HUES6 (cell line): ENCODE measurements at regions not wholly inside any gene's neighbourhood (a gene's known extent, or its start where the extent isn't known, plus 50 kb on each side); places are given as distances from the start of the nearest gene placed in this dataset.
"Not testable (repeated sequence)": the region's sequence is repeated elsewhere in the genome, so short reads cannot be mapped to it uniquely, and the experiment has no call there.

Experiments used
- H3K27ac ChIP-seq: 2 replicates; pipeline ENCODE4 v1.7.0; 2013; ENCODE audit warnings: low read depth, mild to moderate bottlenecking, low read length, inconsistent platforms
- H3K27me3 ChIP-seq: 2 replicates; pipeline ENCODE4 v1.6.1; 2013; ENCODE audit warnings: low read length; ENCODE audit not compliant: control insufficient read depth, insufficient read depth
- H3K36me3 ChIP-seq: 2 replicates; pipeline ENCODE4 v1.6.1; 2013; ENCODE audit warnings: low read length; ENCODE audit not compliant: control insufficient read depth, insufficient read depth
- H3K4me1 ChIP-seq: 2 replicates; pipeline ENCODE4 v1.6.1; 2013; ENCODE audit warnings: low read length; ENCODE audit not compliant: control insufficient read depth, insufficient read depth
- H3K4me3 ChIP-seq: 2 replicates; pipeline ENCODE4 v1.5.1; 2013; ENCODE audit warnings: low read depth, low read length
- H3K9ac ChIP-seq: one replicate; pipeline ENCODE4 v1.6.1; 2013; ENCODE audit warnings: mild to moderate bottlenecking, low read length
- H3K9me3 ChIP-seq: 2 replicates; pipeline ENCODE4 v1.6.1; 2013; ENCODE audit warnings: low read depth, low read length; ENCODE audit not compliant: control insufficient read depth, insufficient read depth

DNA sequence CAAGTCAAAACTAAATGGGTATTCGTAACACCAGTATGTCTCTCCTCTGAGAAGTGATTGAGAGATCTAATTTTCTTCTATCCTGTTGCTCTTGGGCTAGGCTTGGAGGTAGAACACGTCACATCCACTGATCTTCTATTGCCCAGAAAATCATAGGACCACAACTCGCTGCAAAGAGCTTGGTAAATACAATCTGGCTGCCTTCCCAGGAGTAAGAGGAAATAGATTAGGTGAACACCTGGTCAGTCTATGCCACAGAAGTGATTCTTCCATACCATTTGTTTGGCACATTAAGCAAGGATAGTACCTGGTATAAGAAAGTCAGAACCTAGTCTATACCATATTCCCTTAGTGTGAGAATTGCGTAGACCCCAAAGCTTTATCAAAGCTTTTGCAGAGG lies 129.3 kb upstream of the PHYHIPL start:
- Histone ChIP-seq H3K4me1 (peaks cover 4% of the 10 kb centered on the region; the same call in 1 of the 2 replicates), H3K9ac (no peak overlapping the region), H3K36me3 (no peaks in the 10 kb centered on the region), H3K27me3 (no peaks in the 10 kb centered on the region), H3K4me3 (no peak overlapping the region), H3K9me3 (no peaks in the 10 kb centered on the region), H3K27ac (no peak overlapping the region)

DNA sequence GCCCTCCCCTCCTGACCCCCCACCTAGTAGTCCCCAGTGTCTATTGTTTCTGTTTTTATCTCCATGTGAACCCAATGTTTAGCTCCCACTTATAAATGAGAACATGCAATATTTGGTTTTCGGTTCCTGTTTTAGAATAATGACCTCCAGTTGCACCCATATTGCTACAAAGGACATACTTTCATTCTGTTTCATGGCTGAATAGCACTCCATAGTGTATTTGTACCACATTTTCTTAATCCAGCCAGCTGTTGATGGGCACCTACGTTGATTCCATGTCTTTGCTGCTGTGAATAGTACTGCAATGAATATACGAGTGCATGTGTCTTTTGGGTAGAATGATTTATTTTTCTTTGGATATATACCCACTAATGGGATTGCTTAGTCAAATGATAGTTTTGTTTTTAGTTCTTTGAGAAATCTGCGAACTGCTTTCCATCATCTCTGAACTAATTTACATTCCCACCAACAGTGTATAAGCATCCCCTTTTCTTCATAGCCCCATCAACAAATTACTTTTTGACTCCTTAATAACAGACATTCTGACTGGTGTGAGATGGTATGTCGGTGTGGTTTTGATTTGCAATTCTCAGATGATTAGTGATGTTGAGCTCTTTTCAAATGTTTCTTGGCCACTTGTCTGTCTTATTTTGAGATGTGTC lies 128.4 kb upstream of the PHYHIPL start:
- Histone ChIP-seq H3K27me3 (no peaks in the 10 kb centered on the region), H3K36me3 (no peaks in the 10 kb centered on the region), H3K9me3 (peaks cover 6% of the 10 kb centered on the region), H3K9ac (no peak overlapping the region), H3K4me1 (peaks cover 4% of the 10 kb centered on the region; the same call in 1 of the 2 replicates), H3K27ac (no peak overlapping the region), H3K4me3 (no peak overlapping the region)

DNA sequence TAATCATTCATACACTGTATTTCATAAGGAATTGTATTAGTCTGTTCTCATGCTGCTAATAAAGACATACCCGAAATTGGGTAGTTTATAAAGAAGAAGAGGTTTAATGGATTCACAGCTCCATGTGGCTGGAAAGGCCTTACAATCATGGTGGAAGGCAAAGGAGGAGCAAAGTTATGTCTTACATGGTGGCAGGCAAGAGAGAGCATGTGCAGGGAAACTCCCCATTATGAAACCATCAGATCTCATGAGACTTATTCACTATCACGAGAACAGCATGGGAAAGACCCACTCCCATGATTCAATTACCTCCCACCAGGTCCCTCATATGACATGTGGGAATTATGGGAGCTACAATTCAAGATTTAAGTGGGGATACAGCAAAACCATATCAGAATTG lies 122.9 kb upstream of the PHYHIPL start:
- not testable (repeated sequence) for H3K4me1 ChIP-seq, H3K4me3 ChIP-seq, H3K27me3 ChIP-seq, H3K9ac ChIP-seq, H3K36me3 ChIP-seq, H3K27ac ChIP-seq
- H3K9me3 ChIP-seq = peaks cover 12% of the 10 kb centered on the region

DNA sequence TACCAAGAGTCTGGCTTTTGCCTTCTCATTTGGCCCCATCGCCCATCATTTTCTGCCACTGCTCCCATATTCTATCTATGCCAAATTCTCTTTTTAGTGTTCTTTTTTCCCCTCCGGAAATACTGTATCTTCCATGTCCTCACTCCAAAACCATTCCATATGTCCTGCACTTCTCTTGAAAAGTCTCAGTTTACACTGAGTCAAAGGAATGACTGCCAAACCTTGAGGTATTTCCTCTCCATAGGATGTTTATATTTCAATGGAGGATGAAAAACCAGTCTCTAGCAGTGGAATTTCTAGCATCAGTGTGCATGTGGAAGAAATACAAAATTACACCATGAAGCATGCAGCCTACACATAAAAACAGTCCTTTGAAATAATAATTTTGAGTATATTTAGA lies 121.4 kb upstream of the PHYHIPL start:
- Histone ChIP-seq H3K4me1 (no peaks in the 10 kb centered on the region), H3K27ac (no peak overlapping the region), H3K9ac (no peak overlapping the region), H3K36me3 (no peaks in the 10 kb centered on the region), H3K9me3 (peaks cover 12% of the 10 kb centered on the region), H3K4me3 (no peak overlapping the region), H3K27me3 (no peaks in the 10 kb centered on the region)

DNA sequence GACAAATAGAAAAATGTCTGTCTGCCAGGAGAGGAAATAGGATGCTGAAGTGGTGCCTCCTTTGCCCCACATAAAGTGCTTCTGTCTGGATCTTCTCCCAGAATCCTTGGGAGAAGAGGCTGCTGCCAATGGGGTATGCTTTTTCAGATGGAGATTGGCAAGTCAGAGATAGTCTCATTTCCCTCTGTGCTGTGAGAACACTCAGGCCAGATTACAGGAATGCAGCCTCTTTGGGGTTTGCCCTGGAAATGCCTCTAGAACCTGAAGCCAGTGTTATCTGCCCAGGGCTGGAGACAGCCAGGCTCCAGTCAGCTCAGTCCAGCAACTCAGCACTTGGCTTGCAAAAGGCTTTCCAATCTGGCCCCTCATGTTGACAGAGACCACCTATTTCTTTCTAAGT lies 119.1 kb upstream of the PHYHIPL start:
- Histone ChIP-seq H3K27ac (no peak overlapping the region), H3K27me3 (no peaks in the 10 kb centered on the region), H3K4me1 (no peaks in the 10 kb centered on the region; the same call in 1 of the 2 replicates), H3K36me3 (no peaks in the 10 kb centered on the region), H3K9ac (no peak overlapping the region), H3K9me3 (peaks cover 12% of the 10 kb centered on the region), H3K4me3 (no peak overlapping the region)

DNA sequence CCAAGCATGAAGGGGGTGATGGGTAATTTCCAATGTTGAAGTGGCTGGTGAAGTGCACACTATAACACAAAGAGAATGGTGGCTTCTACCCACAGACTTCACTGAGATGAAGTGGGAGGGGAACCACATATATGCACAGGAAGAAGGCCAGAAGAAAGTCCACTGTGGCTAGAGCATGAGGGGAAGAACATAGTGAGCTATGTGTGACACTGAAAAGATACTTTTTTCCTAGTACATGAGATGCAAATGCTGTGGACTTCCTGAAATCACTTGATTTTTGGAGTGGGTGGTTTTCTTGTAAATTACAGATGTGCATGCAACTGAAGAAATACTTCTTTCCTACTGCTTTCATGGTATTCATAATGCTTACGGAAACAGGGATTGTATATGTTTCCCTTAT lies 115.6 kb upstream of the PHYHIPL start:
- no peaks in the 10 kb centered on the region; the same call in 1 of the 2 replicates for H3K4me1 ChIP-seq
- no peak overlapping the region for H3K27ac ChIP-seq
- H3K4me3 ChIP-seq = no peak overlapping the region
- H3K27me3 ChIP-seq = no peaks in the 10 kb centered on the region
- H3K36me3 ChIP-seq = no peaks in the 10 kb centered on the region
- no peaks in the 10 kb centered on the region for H3K9me3 ChIP-seq
- H3K9ac ChIP-seq = no peak overlapping the region

DNA sequence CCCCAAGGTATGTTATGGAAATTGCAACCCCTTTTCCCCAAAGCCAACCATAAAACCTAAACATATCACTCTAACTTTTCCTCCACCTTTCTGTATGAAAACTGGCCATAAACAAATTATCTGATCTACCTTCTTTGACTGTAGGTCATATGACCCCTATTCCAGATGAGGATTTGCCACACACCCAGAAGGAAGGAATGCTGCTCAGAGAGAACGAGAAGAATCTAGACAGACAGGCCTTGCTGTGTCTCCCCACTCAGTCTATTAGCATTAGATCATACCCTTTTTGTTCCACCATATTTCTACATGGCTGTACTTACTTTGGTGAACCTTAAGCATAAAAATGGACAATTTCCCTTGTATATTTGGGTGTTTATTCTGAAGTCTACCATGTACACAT lies 113.0 kb upstream of the PHYHIPL start:
- Histone ChIP-seq H3K36me3 (no peaks in the 10 kb centered on the region), H3K4me3 (no peak overlapping the region), H3K27ac (no peak overlapping the region), H3K9me3 (no peaks in the 10 kb centered on the region), H3K9ac (no peak overlapping the region), H3K27me3 (no peaks in the 10 kb centered on the region), H3K4me1 (no peaks in the 10 kb centered on the region; the same call in 1 of the 2 replicates)

DNA sequence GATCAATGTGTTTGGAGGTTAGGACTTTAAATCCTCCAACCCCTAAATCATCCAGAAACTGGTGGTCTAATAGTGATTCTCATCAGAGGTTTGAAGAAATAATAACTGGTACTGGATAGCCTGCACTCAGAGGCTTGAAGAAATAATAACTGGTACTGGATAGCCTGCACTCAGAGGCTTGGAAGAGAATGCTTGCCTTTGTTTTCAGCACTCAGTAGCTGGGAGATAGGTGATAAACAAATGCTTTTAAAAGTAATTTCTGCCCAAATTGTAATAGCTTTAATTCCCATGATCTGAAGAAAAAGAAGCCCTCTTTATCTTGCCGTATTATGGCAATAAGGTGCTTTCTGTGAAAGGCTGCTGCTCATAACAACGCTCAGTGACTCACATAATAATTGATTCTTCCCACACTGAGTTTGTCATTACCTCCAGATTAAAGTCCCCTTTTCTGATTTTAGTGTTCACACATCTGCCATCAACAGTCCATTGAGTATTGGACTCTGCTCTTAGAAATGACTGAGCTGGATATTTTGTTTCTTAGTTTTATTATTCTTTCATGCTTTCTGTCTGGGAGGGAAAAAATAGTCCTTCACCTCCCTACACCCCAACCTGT lies 112.3 kb upstream of the PHYHIPL start:
- Histone ChIP-seq H3K4me3 (no peak overlapping the region), H3K9ac (no peak overlapping the region), H3K27me3 (no peaks in the 10 kb centered on the region), H3K9me3 (no peaks in the 10 kb centered on the region), H3K27ac (no peak overlapping the region), H3K4me1 (no peaks in the 10 kb centered on the region; the same call in 1 of the 2 replicates), H3K36me3 (no peaks in the 10 kb centered on the region)

DNA sequence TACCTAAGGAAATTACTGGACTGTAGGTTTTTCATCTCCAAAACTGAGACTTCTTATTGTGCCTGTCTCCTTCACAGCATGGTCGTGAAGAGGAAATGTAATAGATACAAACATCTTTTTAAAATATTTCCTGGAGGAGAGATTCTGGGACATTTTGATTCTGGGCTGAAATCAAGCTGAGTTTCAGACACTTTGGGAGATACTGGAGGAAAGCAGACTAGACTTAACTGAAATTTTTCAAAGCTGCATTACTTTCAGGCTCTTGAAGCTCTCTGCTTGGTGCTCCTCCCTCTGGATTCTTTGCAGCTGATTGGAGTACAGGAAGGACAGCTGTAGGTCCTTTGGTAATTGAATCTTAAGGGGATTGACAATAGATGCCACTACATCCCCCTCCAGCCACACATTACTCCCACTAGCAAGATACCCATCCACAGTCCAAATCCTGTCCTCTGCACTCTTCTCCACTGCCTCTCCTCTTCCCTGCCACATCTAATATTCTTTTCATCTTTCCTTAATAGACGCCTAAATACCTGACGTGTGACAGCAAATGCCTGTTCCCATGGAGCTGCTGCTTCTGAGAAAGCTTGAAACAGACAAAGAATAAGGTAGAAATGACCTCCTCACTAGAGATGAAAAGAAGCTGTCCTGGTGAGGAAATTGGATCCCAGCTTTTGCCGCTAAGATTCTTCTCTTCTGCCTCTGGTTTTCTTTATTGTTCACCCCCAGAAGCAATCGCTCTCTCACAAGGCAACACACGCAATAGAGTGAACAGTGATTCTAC lies 111.5 kb upstream of the PHYHIPL start:
- Histone ChIP-seq H3K9me3 (no peaks in the 10 kb centered on the region), H3K27ac (no peak overlapping the region), H3K36me3 (no peaks in the 10 kb centered on the region), H3K9ac (no peak overlapping the region), H3K4me1 (no peaks in the 10 kb centered on the region; the same call in 1 of the 2 replicates), H3K4me3 (no peak overlapping the region), H3K27me3 (no peaks in the 10 kb centered on the region)

DNA sequence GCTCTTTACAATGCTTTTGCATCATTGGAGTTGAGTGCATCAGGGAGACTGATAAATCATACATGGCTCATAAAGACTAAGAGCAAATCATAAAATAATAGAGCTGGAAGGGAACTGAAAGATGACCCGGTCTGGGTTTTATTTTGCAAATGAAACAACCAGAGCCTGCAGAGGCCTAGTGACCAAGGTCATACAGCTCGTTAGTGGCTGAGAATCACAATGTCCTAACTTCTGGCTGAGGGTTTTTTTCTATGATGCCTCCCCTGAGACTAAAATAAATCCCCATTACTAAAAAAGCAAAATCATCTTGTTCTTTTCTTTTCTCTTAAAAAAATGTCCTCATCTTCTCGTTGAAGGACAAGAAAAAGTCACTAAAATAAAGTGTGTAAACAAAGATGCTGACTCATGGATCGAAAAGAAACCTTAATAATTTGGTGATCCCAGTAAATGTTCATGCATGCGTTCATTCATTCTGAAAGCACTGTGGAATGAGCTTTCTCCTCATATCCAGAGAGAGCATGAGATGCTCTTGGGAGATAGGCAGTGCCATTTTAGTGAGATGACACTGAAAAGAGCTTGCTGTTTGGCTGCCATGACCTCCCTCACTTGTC lies 107.8 kb upstream of the PHYHIPL start:
- H3K4me1 ChIP-seq = 0 out of 2 replicates have a peak, but pooled peaks cover 5% of the 10 kb centered on the region
- no peak overlapping the region for H3K27ac ChIP-seq
- no peaks in the 10 kb centered on the region for H3K27me3 ChIP-seq

DNA sequence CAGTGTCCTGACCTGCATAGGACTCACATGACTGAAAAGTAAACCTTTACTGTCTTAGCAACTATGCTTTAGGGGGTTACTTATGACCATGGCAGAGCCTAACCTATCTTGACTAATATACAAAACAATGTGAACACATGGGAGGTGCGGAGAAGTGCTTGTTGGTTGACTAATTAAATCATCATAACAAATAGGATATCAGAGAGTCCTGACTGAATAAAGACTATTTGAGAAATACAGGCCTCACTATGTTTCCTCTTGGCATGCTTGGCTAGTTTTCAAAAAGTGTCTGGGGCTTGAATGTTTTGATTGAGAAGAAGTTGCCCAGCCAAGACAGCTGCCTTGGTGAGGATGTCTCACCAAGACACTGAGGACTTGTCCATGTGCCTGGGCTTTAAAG lies 104.4 kb upstream of the PHYHIPL start:
- Histone ChIP-seq H3K27me3 (no peaks in the 10 kb centered on the region), H3K4me1 (0 out of 2 replicates have a peak, but pooled peaks cover 5% of the 10 kb centered on the region), H3K9me3 (no peaks in the 10 kb centered on the region), H3K9ac (no peak overlapping the region), H3K27ac (no peak overlapping the region), H3K4me3 (no peak overlapping the region), H3K36me3 (no peaks in the 10 kb centered on the region)

More for the DNA sequence above, 107.8 kb upstream of the PHYHIPL start:
- Histone ChIP-seq H3K36me3 (no peaks in the 10 kb centered on the region), H3K9ac (no peak overlapping the region), H3K4me3 (no peak overlapping the region), H3K9me3 (no peaks in the 10 kb centered on the region)
